HepG2 (cell line): ENCODE measurements at regions not wholly inside any gene's neighbourhood (a gene's known extent, or its start where the extent isn't known, plus 50 kb on each side); places are given as distances from the start of the nearest gene placed in this dataset.

ENCODE experiments used
- ATAC-seq: fragments of 200-7000 bp; cut with Tn5 transposase; 3 replicates; pipeline ENCODE4 v1.9.1; 2020; ENCODE audit warnings: mild to moderate bottlenecking, moderate library complexity
- BruUV-seq: library from RNA; stranded (reverse); fragments of 400-500 nt; replicated peaks from 2 replicates; lab custom pipeline; 2021; lab: Mats Ljungman, UMichigan
- CTCF ChIA-PET: fragments of 300-600 bp; formaldehyde crosslinking; extraction: SDS; loops from one replicate; lab custom pipeline; 2021; ENCODE audit warnings: low total read pairs, inconsistent platforms, low intra/inter-chr PET ratio; lab: Yijun Ruan, JAX
- POLR2A ChIA-PET: fragments of 350-600 bp; sonication (Branson Sonifier 250); formaldehyde crosslinking; loops from one replicate; lab custom pipeline; 2020; ENCODE audit warnings: antibody characterized with exemption, inconsistent platforms; lab: Yijun Ruan, JAX
- DNase-seq: peaks from one replicate; pipeline ENCODE4 v3.0.0-alpha.2; 2015; ENCODE audit warnings: low spot score
- FAIRE-seq: peaks from 3 replicates; lab custom pipeline; 2011; peaks lifted over from hg19 to GRCh38; lab: Jason Lieb, UNC
- H2AFZ ChIP-seq: one replicate; pipeline ENCODE4 v1.6.1; 2011; ENCODE audit warnings: low read length, inconsistent platforms
- H3K27ac ChIP-seq: fragments of 300-600 bp; 3 replicates; pipeline ENCODE4 v1.8.0; 2011; ENCODE audit warnings: mixed run types, mild to moderate bottlenecking, mixed read lengths, low read length, inconsistent platforms; ENCODE audit not compliant: insufficient read depth; ENCODE audit errors: extremely low read length
- H3K27me3 ChIP-seq, 2 experiments: fragments of 200-600 bp in 1 of 2; 2 replicates in 1 of 2; 3 replicates in 1 of 2; pipeline versions ENCODE4 v1.6.0 to v1.8.0; 2011; ENCODE audit warnings: low read length in 2 of 2, mild to moderate bottlenecking in 2 of 2, moderate library complexity in 2 of 2, inconsistent platforms in 1 of 2; ENCODE audit not compliant: insufficient read depth in 2 of 2, control insufficient read depth in 1 of 2
- H3K36me3 ChIP-seq, 2 experiments: fragments of 200-600 bp in 1 of 2; replicated peaks in 1 of 2; 2 replicates in 1 of 2; 3 replicates in 1 of 2; pipeline versions ENCODE4 v1.5.1 to v1.8.0; 2011; ENCODE audit warnings: low read length in 2 of 2, inconsistent platforms in 1 of 2; ENCODE audit not compliant: insufficient read depth in 2 of 2, control insufficient read depth in 1 of 2
- H3K4me1 ChIP-seq: 2 replicates; pipeline ENCODE4 v1.5.1; 2012; ENCODE audit warnings: low read length, inconsistent platforms; ENCODE audit not compliant: insufficient read depth
- H3K4me2 ChIP-seq: 2 replicates; pipeline ENCODE4 v1.6.0; 2011; ENCODE audit warnings: low read depth, low read length, inconsistent platforms
- H3K4me3 ChIP-seq, 3 experiments: fragments of 200-600 bp in 1 of 3; sonication (generic), shearing (Covaris generic) in 1 of 3; replicated peaks in 1 of 3; 2 replicates each; pipeline ENCODE4 v1.5.1; 2011 to 2016; ENCODE audit warnings: low read length in 3 of 3, inconsistent platforms in 2 of 3, low read depth in 2 of 3, mild to moderate bottlenecking in 2 of 3, control low read depth in 1 of 3, mixed read lengths in 1 of 3; ENCODE audit not compliant: insufficient read depth in 1 of 3
- H3K79me2 ChIP-seq: one replicate; pipeline ENCODE4 v1.6.1; 2011; ENCODE audit warnings: low read length, inconsistent platforms; ENCODE audit not compliant: insufficient read depth
- H3K9ac ChIP-seq: 2 replicates; pipeline ENCODE4 v1.6.0; 2011; ENCODE audit warnings: mild to moderate bottlenecking, low read depth, low read length, inconsistent platforms; ENCODE audit not compliant: insufficient read depth
- H3K9me3 ChIP-seq: 2 replicates; pipeline ENCODE4 v1.5.1; 2012; ENCODE audit warnings: mild to moderate bottlenecking, low read length
- H4K20me1 ChIP-seq: 2 replicates; pipeline ENCODE4 v1.6.0; 2011; ENCODE audit warnings: inconsistent platforms, mild to moderate bottlenecking, low read length, moderate library complexity; ENCODE audit not compliant: insufficient read depth
- AGO1 ChIP-seq: fragments of 200-400 bp; formaldehyde crosslinking; IDR thresholded peaks from 2 replicates; pipeline ENCODE4 v1.6.1; 2017; ENCODE audit warnings: mild to moderate bottlenecking, low read depth, low read length, moderate library complexity; ENCODE audit not compliant: poor library complexity, severe bottlenecking
- ATF1 ChIP-seq: IDR thresholded peaks from 2 replicates; pipeline ENCODE4 v1.6.1; 2016; ENCODE audit warnings: mild to moderate bottlenecking, control low read depth
- CBX1 ChIP-seq: IDR thresholded peaks from one replicate; pipeline ENCODE4 v1.6.1; 2016; ENCODE audit warnings: antibody characterized with exemption, low read depth
- CHD2 ChIP-seq: IDR thresholded peaks from 2 replicates; pipeline ENCODE4 v1.6.1; 2011; ENCODE audit warnings: low read depth, low read length, improper control_type of control experiment
- HNF4G ChIP-seq, 2 experiments: sonication (generic) in 1 of 2; formaldehyde crosslinking in 1 of 2; IDR thresholded peaks; 2 replicates each; pipeline versions ENCODE4 v1.4.0 to v1.6.1; 2011 to 2020; ENCODE audit warnings: borderline replicate concordance in 2 of 2, low read depth in 2 of 2, mild to moderate bottlenecking in 2 of 2, low read length in 1 of 2, missing genetic modification reagents in 1 of 2, moderate library complexity in 1 of 2
- SRF ChIP-seq: IDR thresholded peaks from 2 replicates; pipeline ENCODE4 v1.6.1; 2011; ENCODE audit warnings: mild to moderate bottlenecking, low read depth, low read length, moderate library complexity
- SSRP1 ChIP-seq: IDR thresholded peaks from 2 replicates; pipeline ENCODE4 v1.6.1; 2016; ENCODE audit warnings: control low read depth
- ZNF468 ChIP-seq: sonication (generic); formaldehyde crosslinking; IDR thresholded peaks from 2 replicates; pipeline ENCODE4 v1.8.0; 2022; ENCODE audit warnings: mild to moderate bottlenecking, moderate library complexity, missing genetic modification reagents
- ZNF558 ChIP-seq: sonication (generic); formaldehyde crosslinking; IDR thresholded peaks from 2 replicates; pipeline ENCODE4 v1.9.0; 2022; ENCODE audit warnings: mild to moderate bottlenecking, missing genetic modification reagents, borderline replicate concordance
- ZNF777 ChIP-seq: sonication (generic); formaldehyde crosslinking; IDR thresholded peaks from 2 replicates; pipeline ENCODE4 v1.4.0; 2020; ENCODE audit warnings: missing genetic modification reagents
- ZNF816 ChIP-seq: sonication (generic); formaldehyde crosslinking; IDR thresholded peaks from 2 replicates; pipeline ENCODE4 v1.8.0; 2022; ENCODE audit warnings: missing genetic modification reagents, mild to moderate bottlenecking, borderline replicate concordance
- ZNF83 ChIP-seq: sonication (generic); formaldehyde crosslinking; IDR thresholded peaks from 2 replicates; pipeline ENCODE4 v1.4.0; 2020; ENCODE audit warnings: missing genetic modification reagents, mild to moderate bottlenecking, borderline replicate concordance
- ZNF891 ChIP-seq: sonication (generic); formaldehyde crosslinking; IDR thresholded peaks from 2 replicates; pipeline ENCODE4 v1.5.0; 2020; ENCODE audit warnings: mild to moderate bottlenecking, missing genetic modification reagents
- WGBS: methylation state at CpG from one replicate; pipeline ENCODE4 v1.1.6; 2017; ENCODE audit warnings: low lambda C conversion rate; 5-methylcytosine and 5-hydroxymethylcytosine counted together
- in situ Hi-C: cut with HindIII; loops from 2 replicates; pipeline ENCODE4 v1.10.0; 2017; ENCODE audit warnings: low pct_unique_long_range_greater_than_20kb; ENCODE audit not compliant: extremely low pct_ligation_motif_present
- intact Hi-C: fragments of 100-400 bp; cut with micrococcal nuclease; formaldehyde crosslinking; loops from one replicate; pipeline ENCODE4 v1.10.0; 2022; ENCODE audit not compliant: unreplicated experiment
- TF ChIP-seq, protein P1 (sequence below): sonication (generic); formaldehyde crosslinking; IDR thresholded peaks from 2 replicates; pipeline ENCODE4 v1.8.0; 2022; ENCODE audit warnings: mild to moderate bottlenecking, missing genetic modification reagents, borderline replicate concordance
- TF ChIP-seq, protein P2 (sequence below): sonication (generic); formaldehyde crosslinking; IDR thresholded peaks from 2 replicates; pipeline ENCODE4 v1.4.0; 2020; ENCODE audit warnings: mild to moderate bottlenecking, low read depth, missing genetic modification reagents
- TF ChIP-seq, protein P3 (sequence below): sonication (generic); formaldehyde crosslinking; conservative IDR thresholded peaks from 2 replicates; pipeline ENCODE4 v1.4.0; 2020; ENCODE audit warnings: mild to moderate bottlenecking, missing genetic modification reagents, moderate library complexity

DNA sequence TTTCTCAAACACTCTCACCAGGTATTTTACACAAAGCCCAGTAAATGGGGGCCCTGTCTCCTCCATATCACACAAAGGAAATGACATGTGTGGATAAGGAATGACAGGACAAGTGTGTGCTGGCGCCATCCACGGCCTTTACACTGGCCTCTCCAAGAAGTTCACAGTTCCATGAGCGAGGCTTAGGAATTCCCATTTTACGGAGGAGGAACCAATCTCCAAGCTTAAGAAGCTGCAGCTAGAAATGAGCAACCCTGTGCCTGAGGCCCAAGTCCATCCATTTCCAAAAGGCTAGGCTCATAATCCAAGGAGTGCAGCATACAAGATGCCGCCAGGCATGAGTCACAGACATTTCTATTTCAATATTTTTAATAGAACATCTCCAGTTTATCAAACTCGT, 203.4 kb downstream of the AUH start (continued):
- TF ChIP-seq, protein P1, sequence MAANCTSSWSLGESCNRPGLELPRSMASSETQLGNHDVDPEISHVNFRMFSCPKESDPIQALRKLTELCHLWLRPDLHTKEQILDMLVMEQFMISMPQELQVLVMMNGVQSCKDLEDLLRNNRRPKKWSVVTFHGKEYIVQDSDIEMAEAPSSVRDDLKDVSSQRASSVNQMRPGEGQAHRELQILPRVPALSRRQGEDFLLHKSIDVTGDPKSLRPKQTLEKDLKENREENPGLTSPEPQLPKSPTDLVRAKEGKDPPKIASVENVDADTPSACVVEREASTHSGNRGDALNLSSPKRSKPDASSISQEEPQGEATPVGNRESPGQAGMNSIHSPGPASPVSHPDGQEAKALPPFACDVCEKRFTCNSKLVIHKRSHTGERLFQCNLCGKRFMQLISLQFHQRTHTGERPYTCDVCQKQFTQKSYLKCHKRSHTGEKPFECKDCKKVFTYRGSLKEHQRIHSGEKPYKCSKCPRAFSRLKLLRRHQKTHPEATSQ (CRISPR knock-in tag) = no peak
- TF ChIP-seq ZNF777 (CRISPR knock-in tag) (no peak), AGO1 (no peak), ZNF891 (CRISPR knock-in tag) (no peak), CHD2 (no peak)

DNA sequence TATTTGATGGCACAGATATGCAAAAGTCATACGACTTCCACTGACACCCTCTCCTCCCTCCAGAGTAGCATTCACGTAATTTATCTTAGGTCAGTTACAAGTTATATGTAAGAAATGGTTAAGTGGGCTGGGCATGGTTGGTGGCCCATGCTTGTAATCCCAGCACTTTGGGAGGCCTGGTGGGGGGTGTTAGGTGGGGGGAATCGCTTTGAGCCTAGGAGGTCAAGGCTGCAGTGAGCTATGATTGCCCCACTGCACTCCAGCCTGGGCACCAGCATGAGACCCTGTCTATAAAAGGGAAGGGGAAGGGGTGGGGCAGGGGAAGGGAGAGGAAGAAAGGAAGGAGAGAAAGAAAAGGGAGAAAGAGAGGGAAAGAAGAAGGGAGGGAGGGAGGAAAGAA, 202.8 kb downstream of the AUH start:
- H2AFZ ChIP-seq = no peak overlapping the region
- no peaks in the 10 kb centered on the region for H3K36me3 ChIP-seq
- no peak overlapping the region for H3K27ac ChIP-seq
- in situ Hi-C loops = no loop called here
- H3K4me1 ChIP-seq = peaks cover 20% of the 10 kb centered on the region
- no TSS peak for BruUV-seq
- no peak for FAIRE-seq
- no peak overlapping the region for H3K9ac ChIP-seq
- DNase-seq = no peak
- no peaks in the 10 kb centered on the region for H4K20me1 ChIP-seq
- intact Hi-C loops = no loop called here
- WGBS = 90% methylated on average over 3 of the region's 3 CpGs
- ATAC-seq = no peak
- H3K27me3 ChIP-seq = no peaks in the 10 kb centered on the region
- no peaks in the 10 kb centered on the region for H3K79me2 ChIP-seq
- no peaks in the 10 kb centered on the region for H3K9me3 ChIP-seq
- H3K4me2 ChIP-seq = no peak overlapping the region
- CTCF ChIA-PET = no interaction called here
- POLR2A ChIA-PET = no interaction called here
- H3K4me3 ChIP-seq = no peak overlapping the region
- TF ChIP-seq ATF1 (no peak), SRF (no peak), HNF4G (IDR thresholded peaks at IDR 0.05; ENCODE audit: borderline replicate concordance, low read depth, low read length) (no peak), HNF4G (CRISPR knock-in tag; IDR thresholded peaks at IDR 0.05; ENCODE audit: borderline replicate concordance, low read depth) (no peak), ZNF558 (CRISPR knock-in tag) (no peak), CBX1 (no peak), SSRP1 (CRISPR knock-in tag) (no peak), ZNF83 (CRISPR knock-in tag) (no peak), ZNF816 (no peak), ZNF468 (no peak)
- TF ChIP-seq, protein P2, sequence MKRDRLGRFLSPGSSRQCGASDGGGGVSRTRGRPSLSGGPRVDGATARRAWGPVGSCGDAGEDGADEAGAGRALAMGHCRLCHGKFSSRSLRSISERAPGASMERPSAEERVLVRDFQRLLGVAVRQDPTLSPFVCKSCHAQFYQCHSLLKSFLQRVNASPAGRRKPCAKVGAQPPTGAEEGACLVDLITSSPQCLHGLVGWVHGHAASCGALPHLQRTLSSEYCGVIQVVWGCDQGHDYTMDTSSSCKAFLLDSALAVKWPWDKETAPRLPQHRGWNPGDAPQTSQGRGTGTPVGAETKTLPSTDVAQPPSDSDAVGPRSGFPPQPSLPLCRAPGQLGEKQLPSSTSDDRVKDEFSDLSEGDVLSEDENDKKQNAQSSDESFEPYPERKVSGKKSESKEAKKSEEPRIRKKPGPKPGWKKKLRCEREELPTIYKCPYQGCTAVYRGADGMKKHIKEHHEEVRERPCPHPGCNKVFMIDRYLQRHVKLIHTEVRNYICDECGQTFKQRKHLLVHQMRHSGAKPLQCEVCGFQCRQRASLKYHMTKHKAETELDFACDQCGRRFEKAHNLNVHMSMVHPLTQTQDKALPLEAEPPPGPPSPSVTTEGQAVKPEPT (CRISPR knock-in tag) = no peak
- TF ChIP-seq, protein P3, sequence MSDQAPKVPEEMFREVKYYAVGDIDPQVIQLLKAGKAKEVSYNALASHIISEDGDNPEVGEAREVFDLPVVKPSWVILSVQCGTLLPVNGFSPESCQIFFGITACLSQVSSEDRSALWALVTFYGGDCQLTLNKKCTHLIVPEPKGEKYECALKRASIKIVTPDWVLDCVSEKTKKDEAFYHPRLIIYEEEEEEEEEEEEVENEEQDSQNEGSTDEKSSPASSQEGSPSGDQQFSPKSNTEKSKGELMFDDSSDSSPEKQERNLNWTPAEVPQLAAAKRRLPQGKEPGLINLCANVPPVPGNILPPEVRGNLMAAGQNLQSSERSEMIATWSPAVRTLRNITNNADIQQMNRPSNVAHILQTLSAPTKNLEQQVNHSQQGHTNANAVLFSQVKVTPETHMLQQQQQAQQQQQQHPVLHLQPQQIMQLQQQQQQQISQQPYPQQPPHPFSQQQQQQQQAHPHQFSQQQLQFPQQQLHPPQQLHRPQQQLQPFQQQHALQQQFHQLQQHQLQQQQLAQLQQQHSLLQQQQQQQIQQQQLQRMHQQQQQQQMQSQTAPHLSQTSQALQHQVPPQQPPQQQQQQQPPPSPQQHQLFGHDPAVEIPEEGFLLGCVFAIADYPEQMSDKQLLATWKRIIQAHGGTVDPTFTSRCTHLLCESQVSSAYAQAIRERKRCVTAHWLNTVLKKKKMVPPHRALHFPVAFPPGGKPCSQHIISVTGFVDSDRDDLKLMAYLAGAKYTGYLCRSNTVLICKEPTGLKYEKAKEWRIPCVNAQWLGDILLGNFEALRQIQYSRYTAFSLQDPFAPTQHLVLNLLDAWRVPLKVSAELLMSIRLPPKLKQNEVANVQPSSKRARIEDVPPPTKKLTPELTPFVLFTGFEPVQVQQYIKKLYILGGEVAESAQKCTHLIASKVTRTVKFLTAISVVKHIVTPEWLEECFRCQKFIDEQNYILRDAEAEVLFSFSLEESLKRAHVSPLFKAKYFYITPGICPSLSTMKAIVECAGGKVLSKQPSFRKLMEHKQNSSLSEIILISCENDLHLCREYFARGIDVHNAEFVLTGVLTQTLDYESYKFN (CRISPR knock-in tag) = no peak
